Endodermal cell (in vitro differentiated cells): ENCODE measurements at regions not wholly inside any gene's neighbourhood (a gene's known extent, or its start where the extent isn't known, plus 50 kb on each side); places are given as distances from the start of the nearest gene placed in this dataset.

Experiments
- DNase-seq: peaks from one replicate; pipeline ENCODE4 v3.0.0-alpha.2; 2017
- H3K27ac ChIP-seq: 2 replicates; pipeline ENCODE4 v1.5.1; 2013; ENCODE audit warnings: mild to moderate bottlenecking, low read depth, low read length, moderate library complexity
- H3K27me3 ChIP-seq: 2 replicates; pipeline ENCODE4 v1.6.1; 2013; ENCODE audit warnings: mild to moderate bottlenecking, low read length, moderate library complexity; ENCODE audit not compliant: insufficient read depth, control insufficient read depth, poor library complexity, severe bottlenecking
- H3K36me3 ChIP-seq: 2 replicates; pipeline ENCODE4 v1.7.0; 2013; ENCODE audit warnings: mild to moderate bottlenecking, low read length, moderate library complexity; ENCODE audit not compliant: control insufficient read depth, insufficient read depth
- H3K4me1 ChIP-seq: one replicate; pipeline ENCODE4 v1.7.0; 2013; ENCODE audit warnings: low read length; ENCODE audit not compliant: control insufficient read depth, insufficient read depth
- H3K4me3 ChIP-seq: 2 replicates; pipeline ENCODE4 v1.5.1; 2013; ENCODE audit warnings: mild to moderate bottlenecking, low read length, moderate library complexity
- H3K9ac ChIP-seq: 2 replicates; pipeline ENCODE4 v1.6.1; 2013; ENCODE audit warnings: mild to moderate bottlenecking, low read length, moderate library complexity; ENCODE audit not compliant: poor library complexity, severe bottlenecking; ENCODE audit errors: extremely low read depth
- H3K9me3 ChIP-seq: 2 replicates; pipeline ENCODE4 v1.6.1; 2013; ENCODE audit warnings: mild to moderate bottlenecking, low read length, moderate library complexity; ENCODE audit not compliant: control insufficient read depth
- H3K27ac Mint-ChIP-seq: 2 replicates; pipeline ENCODE4 v1.8.0; 2020; ENCODE audit warnings: mixed read lengths
- H3K27me3 Mint-ChIP-seq: 2 replicates; pipeline ENCODE4 v1.8.0; 2021; ENCODE audit warnings: mild to moderate bottlenecking, mixed read lengths; ENCODE audit not compliant: insufficient read depth
- H3K36me3 Mint-ChIP-seq: 2 replicates; pipeline ENCODE4 v1.8.0; 2020; ENCODE audit warnings: low read depth, mixed read lengths
- H3K4me1 Mint-ChIP-seq: 2 replicates; pipeline ENCODE4 v1.8.0; 2020; ENCODE audit warnings: mixed read lengths
- H3K4me3 Mint-ChIP-seq: 2 replicates; pipeline ENCODE4 v1.8.0; 2020; ENCODE audit warnings: mild to moderate bottlenecking, moderate library complexity, mixed read lengths
- H3K9me3 Mint-ChIP-seq: 2 replicates; pipeline ENCODE4 v1.8.0; 2020; ENCODE audit warnings: mild to moderate bottlenecking, mixed read lengths
- WGBS, 2 experiments: methylation state at CpG; one replicate each; pipeline versions ENCODE4 v1.1.5 to v1.1.7; 2013; ENCODE audit warnings: missing lambda C conversion rate in 2 of 2, mixed read lengths in 1 of 2; ENCODE audit not compliant: insufficient coverage in 1 of 2, insufficient read length in 1 of 2; 5-methylcytosine and 5-hydroxymethylcytosine counted together
- TF ChIP-seq, protein P1 (sequence below): fragments of 200-600 bp; sonication (generic); conservative IDR thresholded peaks from 2 replicates; pipeline ENCODE4 v1.5.0; 2021; ENCODE audit warnings: antibody characterized with exemption, mild to moderate bottlenecking

DNA sequence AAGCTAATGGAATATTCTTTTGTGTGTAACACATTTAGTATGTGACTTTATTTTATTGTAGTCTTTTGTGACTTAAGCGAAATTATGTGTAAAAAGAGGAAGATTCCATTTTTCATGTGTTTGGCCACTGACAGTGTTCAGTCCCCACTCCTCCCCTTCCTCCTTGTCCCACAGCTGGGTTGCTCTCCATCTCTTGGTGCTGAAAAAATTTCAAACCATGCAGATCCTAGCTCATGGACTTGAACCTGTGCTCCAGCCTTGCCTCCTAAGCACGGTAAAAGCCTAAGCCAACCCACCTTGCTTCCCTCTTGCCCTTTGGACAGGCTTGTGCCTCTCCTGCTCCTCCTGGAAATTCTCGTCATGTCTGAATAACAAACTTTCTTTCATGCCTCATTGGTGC is 2008.5 kb upstream of the TENM3 start:
- Histone ChIP-seq H3K9me3 (no peaks in the 10 kb centered on the region), H3K4me3 (no peak overlapping the region), H3K36me3 (no peaks in the 10 kb centered on the region), H3K27me3 (no peaks in the 10 kb centered on the region), H3K9ac (no peak overlapping the region), H3K4me1 (peaks cover 4% of the 10 kb centered on the region), H3K27ac (no peak overlapping the region)
- Mint-ChIP-seq H3K4me1 (no peaks in the 10 kb centered on the region), H3K36me3 (no peaks in the 10 kb centered on the region), H3K27me3 (no peaks in the 10 kb centered on the region), H3K9me3 (no peaks in the 10 kb centered on the region), H3K4me3 (no peak overlapping the region), H3K27ac (no peak overlapping the region)
- DNase-seq, result peak; percentile 56
- TF ChIP-seq, protein P1, sequence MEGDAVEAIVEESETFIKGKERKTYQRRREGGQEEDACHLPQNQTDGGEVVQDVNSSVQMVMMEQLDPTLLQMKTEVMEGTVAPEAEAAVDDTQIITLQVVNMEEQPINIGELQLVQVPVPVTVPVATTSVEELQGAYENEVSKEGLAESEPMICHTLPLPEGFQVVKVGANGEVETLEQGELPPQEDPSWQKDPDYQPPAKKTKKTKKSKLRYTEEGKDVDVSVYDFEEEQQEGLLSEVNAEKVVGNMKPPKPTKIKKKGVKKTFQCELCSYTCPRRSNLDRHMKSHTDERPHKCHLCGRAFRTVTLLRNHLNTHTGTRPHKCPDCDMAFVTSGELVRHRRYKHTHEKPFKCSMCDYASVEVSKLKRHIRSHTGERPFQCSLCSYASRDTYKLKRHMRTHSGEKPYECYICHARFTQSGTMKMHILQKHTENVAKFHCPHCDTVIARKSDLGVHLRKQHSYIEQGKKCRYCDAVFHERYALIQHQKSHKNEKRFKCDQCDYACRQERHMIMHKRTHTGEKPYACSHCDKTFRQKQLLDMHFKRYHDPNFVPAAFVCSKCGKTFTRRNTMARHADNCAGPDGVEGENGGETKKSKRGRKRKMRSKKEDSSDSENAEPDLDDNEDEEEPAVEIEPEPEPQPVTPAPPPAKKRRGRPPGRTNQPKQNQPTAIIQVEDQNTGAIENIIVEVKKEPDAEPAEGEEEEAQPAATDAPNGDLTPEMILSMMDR, result no peak
- 74 to 86% methylated on average over 1 to 3 of the region's 3 CpGs for WGBS, 2 experiments

DNA sequence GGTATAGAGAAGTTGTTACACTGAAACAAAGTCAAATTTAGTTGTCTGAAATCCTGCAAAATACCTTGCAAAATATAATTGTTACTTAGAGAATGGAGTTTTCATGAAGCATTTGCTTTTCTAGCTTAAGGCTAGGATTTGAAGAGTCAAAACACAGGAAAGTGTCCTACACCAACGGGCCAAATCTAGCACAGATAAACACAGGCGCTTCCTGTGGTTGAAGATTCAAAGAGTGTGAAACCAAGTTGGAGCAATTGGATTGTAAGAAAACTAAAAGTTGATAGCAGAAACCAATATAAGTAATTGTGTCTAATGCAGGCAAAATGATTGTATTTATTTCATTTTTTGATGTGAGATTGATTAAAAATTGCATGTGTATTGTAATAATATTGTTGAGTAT is 2002.5 kb upstream of the TENM3 start:
- no peak overlapping the region for H3K4me3 Mint-ChIP-seq
- Histone ChIP-seq H3K27ac (no peak overlapping the region), H3K9ac (no peak overlapping the region), H3K36me3 (no peaks in the 10 kb centered on the region), H3K4me3 (no peak overlapping the region), H3K4me1 (no peaks in the 10 kb centered on the region), H3K9me3 (no peaks in the 10 kb centered on the region), H3K27me3 (no peaks in the 10 kb centered on the region)
- H3K36me3 Mint-ChIP-seq, result no peaks in the 10 kb centered on the region
- no peaks in the 10 kb centered on the region for H3K9me3 Mint-ChIP-seq
- TF ChIP-seq, protein P1, result no peak
- H3K27ac Mint-ChIP-seq, result no peak overlapping the region
- no peak for DNase-seq
- WGBS, 2 experiments, result 95 to 100% methylated on average over 2 of the region's 2 CpGs
- H3K27me3 Mint-ChIP-seq, result no peaks in the 10 kb centered on the region
- no peaks in the 10 kb centered on the region for H3K4me1 Mint-ChIP-seq

DNA sequence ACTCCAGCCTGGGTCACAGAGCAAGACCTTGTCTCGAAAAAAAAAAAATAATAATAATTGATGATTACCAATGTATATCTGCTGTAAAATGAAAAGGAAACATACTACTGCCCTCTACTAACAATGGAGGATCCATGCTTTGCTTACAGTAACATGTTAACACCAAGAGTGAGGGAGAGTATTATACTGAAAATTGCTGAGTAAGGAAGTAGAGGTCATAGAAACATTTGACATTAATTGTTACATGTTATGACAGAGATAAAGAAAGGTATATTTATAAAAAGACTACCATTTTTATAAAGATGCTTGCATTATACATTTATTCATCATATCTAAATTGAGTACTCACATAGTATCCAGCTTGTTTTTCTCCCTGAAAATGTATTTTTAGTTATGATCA is 1989.8 kb upstream of the TENM3 start:
- Histone ChIP-seq H3K4me3 (no peak overlapping the region), H3K27me3 (no peaks in the 10 kb centered on the region), H3K27ac (no peak overlapping the region), H3K9ac (no peak overlapping the region), H3K9me3 (no peaks in the 10 kb centered on the region), H3K4me1 (no peaks in the 10 kb centered on the region), H3K36me3 (no peaks in the 10 kb centered on the region)
- H3K4me3 Mint-ChIP-seq, result no peak overlapping the region
- DNase-seq, result no peak
- no CpG with 5 or more reads among the region's 1 CpG for WGBS, 2 experiments
- H3K9me3 Mint-ChIP-seq, result no peaks in the 10 kb centered on the region
- no peaks in the 10 kb centered on the region for H3K4me1 Mint-ChIP-seq
- H3K27ac Mint-ChIP-seq, result no peak overlapping the region
- no peaks in the 10 kb centered on the region for H3K27me3 Mint-ChIP-seq
- H3K36me3 Mint-ChIP-seq, result no peaks in the 10 kb centered on the region
- TF ChIP-seq, protein P1, result no peak
